IMR-90 (cell line): ENCODE measurements at regions not wholly inside any gene's neighbourhood (a gene's known extent, or its start where the extent isn't known, plus 50 kb on each side); places are given as distances from the start of the nearest gene placed in this dataset.
A peak's percentile ranks its signal among the peaks of the same experiment; 100 is the strongest.

Experiments
- ATAC-seq: fragments of 200-7000 bp; cut with Tn5 transposase; 2 replicates; pipeline ENCODE4 v1.9.1; 2020; ENCODE audit warnings: low read depth, mild to moderate bottlenecking, moderate library complexity
- BruUV-seq: library from RNA; stranded (reverse); fragments of 400-500 nt; replicated peaks from 2 replicates; lab custom pipeline; 2021; lab: Mats Ljungman, UMichigan
- CTCF ChIA-PET: fragments of 300-600 bp; formaldehyde crosslinking; extraction: SDS; loops from one replicate; lab custom pipeline; 2021; ENCODE audit warnings: antibody characterized with exemption; lab: Yijun Ruan, JAX
- POLR2A ChIA-PET: fragments of 300-600 bp; sonication (Branson Sonifier 250); formaldehyde crosslinking; loops from one replicate; lab custom pipeline; 2022; ENCODE audit warnings: antibody characterized with exemption; ENCODE audit not compliant: unreplicated experiment; lab: Charles Lee
- DNase-seq: peaks from one replicate; pipeline ENCODE4 v3.0.0; 2013
- H2AFZ ChIP-seq: replicated peaks from 2 replicates; pipeline ENCODE3; 2013; ENCODE audit warnings: low read length, mild to moderate bottlenecking; ENCODE audit not compliant: poor library complexity
- H2AK5ac ChIP-seq: 2 replicates; pipeline ENCODE4 v1.6.1; 2013; ENCODE audit warnings: low read depth, low read length, inconsistent platforms
- H2AK9ac ChIP-seq: replicated peaks from 2 replicates; pipeline ENCODE3; 2013; ENCODE audit warnings: mild to moderate bottlenecking, low read depth, low read length, moderate library complexity; ENCODE audit not compliant: poor library complexity
- H2BK120ac ChIP-seq: 2 replicates; pipeline ENCODE4 v1.6.1; 2013; ENCODE audit warnings: low read depth, low read length, inconsistent platforms
- H2BK15ac ChIP-seq: 3 replicates; pipeline ENCODE4 v1.6.1; 2013; ENCODE audit warnings: low read depth, low read length, inconsistent platforms
- H2BK20ac ChIP-seq: 2 replicates; pipeline ENCODE4 v1.6.1; 2013; ENCODE audit warnings: low read depth, mild to moderate bottlenecking, inconsistent platforms, low read length, moderate library complexity
- H2BK5ac ChIP-seq: 2 replicates; pipeline ENCODE4 v1.6.1; 2013; ENCODE audit warnings: mild to moderate bottlenecking, low read depth, low read length, inconsistent platforms; ENCODE audit not compliant: poor library complexity, severe bottlenecking
- H3K14ac ChIP-seq: replicated peaks from 2 replicates; pipeline ENCODE4 v1.6.1; 2013; ENCODE audit warnings: low read depth, low read length, inconsistent platforms
- H3K18ac ChIP-seq: 2 replicates; pipeline ENCODE4 v1.6.1; 2013; ENCODE audit warnings: low read depth, low read length, control low read depth
- H3K23ac ChIP-seq: 2 replicates; pipeline ENCODE4 v1.6.1; 2013; ENCODE audit warnings: low read depth, low read length, inconsistent platforms
- H3K27ac ChIP-seq: 2 replicates; pipeline ENCODE4 v1.5.1; 2013; ENCODE audit warnings: mild to moderate bottlenecking, control low read depth, low read length; ENCODE audit not compliant: insufficient read depth
- H3K27me3 ChIP-seq: 2 replicates; pipeline ENCODE4 v1.6.1; 2013; ENCODE audit warnings: low read length; ENCODE audit not compliant: control insufficient read depth, insufficient read depth
- H3K36me3 ChIP-seq: 2 replicates; pipeline ENCODE4 v1.6.1; 2013; ENCODE audit warnings: low read length, mixed read lengths; ENCODE audit not compliant: control insufficient read depth, insufficient read depth
- H3K4ac ChIP-seq: 2 replicates; pipeline ENCODE4 v1.6.1; 2013; ENCODE audit warnings: low read depth, low read length, inconsistent platforms
- H3K4me1 ChIP-seq: 2 replicates; pipeline ENCODE4 v1.6.1; 2013; ENCODE audit warnings: low read length, mixed read lengths; ENCODE audit not compliant: control insufficient read depth, insufficient read depth
- H3K4me2 ChIP-seq: 2 replicates; pipeline ENCODE4 v1.6.1; 2013; ENCODE audit warnings: low read depth, mild to moderate bottlenecking, control low read depth, low read length, moderate library complexity
- H3K4me3 ChIP-seq: 2 replicates; pipeline ENCODE4 v1.5.1; 2013; ENCODE audit warnings: low read depth, mild to moderate bottlenecking, control low read depth, low read length, moderate library complexity; ENCODE audit not compliant: insufficient read depth
- H3K56ac ChIP-seq: 2 replicates; pipeline ENCODE4 v1.6.1; 2013; ENCODE audit warnings: low read length, inconsistent platforms; ENCODE audit not compliant: insufficient read depth; ENCODE audit errors: extremely low read depth
- H3K79me1 ChIP-seq, 2 experiments: 2 replicates each; pipeline ENCODE4 v1.6.1; 2013; ENCODE audit warnings: low read length in 2 of 2, inconsistent platforms in 1 of 2, low read depth in 1 of 2
- H3K9ac ChIP-seq: 2 replicates; pipeline ENCODE4 v1.6.1; 2013; ENCODE audit warnings: low read depth, low read length, control low read depth
- H3K9me1 ChIP-seq: 2 replicates; pipeline ENCODE4 v1.6.1; 2013; ENCODE audit warnings: low read length, inconsistent platforms; ENCODE audit not compliant: insufficient read depth
- H3K9me3 ChIP-seq: 2 replicates; pipeline ENCODE4 v1.6.1; 2013; ENCODE audit warnings: low read length; ENCODE audit not compliant: control insufficient read depth, insufficient read depth
- H4K20me1 ChIP-seq: 2 replicates; pipeline ENCODE4 v1.6.1; 2013; ENCODE audit warnings: low read length, inconsistent platforms; ENCODE audit not compliant: insufficient read depth
- H4K5ac ChIP-seq: 2 replicates; pipeline ENCODE4 v1.6.1; 2013; ENCODE audit warnings: mild to moderate bottlenecking, low read depth, low read length, control low read depth
- H4K8ac ChIP-seq, 2 experiments: 2 replicates each; pipeline ENCODE4 v1.6.1; 2013; ENCODE audit warnings: low read depth in 2 of 2, low read length in 2 of 2, control low read depth in 1 of 2, inconsistent platforms in 1 of 2
- H4K91ac ChIP-seq: 2 replicates; pipeline ENCODE4 v1.6.1; 2013; ENCODE audit warnings: low read depth, low read length, inconsistent platforms; ENCODE audit not compliant: insufficient read depth
- BHLHE40 ChIP-seq: fragments of 150-350 bp; IDR thresholded peaks from 2 replicates; pipeline ENCODE4 v1.6.1; 2016; ENCODE audit warnings: mild to moderate bottlenecking, low read depth, low read length
- CEBPB ChIP-seq: IDR thresholded peaks from 2 replicates; pipeline ENCODE4 v1.6.1; 2012; ENCODE audit warnings: low read depth, low read length, improper control_type of control experiment
- FOS ChIP-seq: fragments of 150-350 bp; IDR thresholded peaks from 2 replicates; pipeline ENCODE4 v1.6.1; 2016; ENCODE audit warnings: low read depth, low read length
- MAFK ChIP-seq: IDR thresholded peaks from 2 replicates; pipeline ENCODE4 v1.6.1; 2012; ENCODE audit warnings: low read depth, low read length, improper control_type of control experiment
- NFE2L2 ChIP-seq: fragments of 150-350 bp; IDR thresholded peaks from 2 replicates; pipeline ENCODE4 v1.6.1; 2016; ENCODE audit warnings: low read depth, mild to moderate bottlenecking, low read length
- POLR2A ChIP-seq: IDR thresholded peaks from 2 replicates; pipeline ENCODE4 v1.6.1; 2012; ENCODE audit warnings: mild to moderate bottlenecking, low read depth, low read length
- RAD21 ChIP-seq: IDR thresholded peaks from 2 replicates; pipeline ENCODE4 v1.6.1; 2012; ENCODE audit warnings: low read length, improper control_type of control experiment
- WGBS, 2 experiments: methylation state at CpG; one replicate each; pipeline versions ENCODE4 v1.1.5 to v1.1.7; 2013; ENCODE audit warnings: missing lambda C conversion rate in 2 of 2; ENCODE audit not compliant: insufficient read length in 1 of 2; ENCODE audit errors: extremely low coverage in 2 of 2; 5-methylcytosine and 5-hydroxymethylcytosine counted together
- dilution Hi-C: fragments of 300-500 bp; cut with HindIII; formaldehyde crosslinking; loops from one replicate; pipeline ENCODE4 v1.14.3; 2018; ENCODE audit warnings: low sequenced_read_pairs; ENCODE audit not compliant: unreplicated experiment
- in situ Hi-C: fragments of 300-500 bp; cut with MboI; formaldehyde crosslinking; loops from 3 replicates; pipeline ENCODE4 v1.14.3; 2019; ENCODE audit warnings: low sequenced_read_pairs, inconsistent platforms, mixed read lengths
- intact Hi-C: fragments of 100-400 bp; cut with micrococcal nuclease; formaldehyde crosslinking; loops from 2 replicates; pipeline ENCODE4 v1.10.0; 2022

- intact Hi-C loops = no loop called here
- H3K56ac ChIP-seq = no peak overlapping the region
- H2AK5ac ChIP-seq = no peak overlapping the region
- H3K4me2 ChIP-seq = no peak overlapping the region
- TF ChIP-seq MAFK = peak; percentile 32; the same call in 1 of the 2 replicates
- TF ChIP-seq RAD21 = no peak
- no peak for TF ChIP-seq BHLHE40
- TF ChIP-seq CEBPB = peak; percentile 95
- TF ChIP-seq NFE2L2 = peak; percentile 59
- TF ChIP-seq FOS = peak; percentile 83
- no peak for TF ChIP-seq POLR2A
- H4K5ac ChIP-seq = no peak overlapping the region
- no peak overlapping the region for H2AK9ac ChIP-seq
- H3K4ac ChIP-seq = no peak overlapping the region
- H2BK20ac ChIP-seq = no peak overlapping the region
- H3K9me3 ChIP-seq = peaks cover 4% of the 10 kb centered on the region; the same call in 1 of the 2 replicates
- H3K4me1 ChIP-seq = peaks cover 6% of the 10 kb centered on the region
- no CpG with 5 or more reads among the region's 1 CpG for WGBS, 2 experiments
- no peaks in the 10 kb centered on the region for H3K36me3 ChIP-seq
- no peaks in the 10 kb centered on the region for H3K27me3 ChIP-seq
- H3K9me1 ChIP-seq = peaks cover 2% of the 10 kb centered on the region; the same call in 1 of the 2 replicates
- no peak overlapping the region for H3K18ac ChIP-seq
- peak; percentile 63 for DNase-seq
- no peak overlapping the region for H2BK120ac ChIP-seq
- ChIA-PET POLR2A (interaction anchor here (0.7 kb wide), 1 partner anchor 9 kb away, joined by 4 read pairs; no protein-coding TSS in a partner anchor), CTCF (interaction anchor here (1.5 kb wide), 1 partner anchor 92 kb away, joined by 3 read pairs; no protein-coding TSS in a partner anchor)
- no peak overlapping the region for H3K27ac ChIP-seq
- no peak overlapping the region for H4K91ac ChIP-seq
- in situ Hi-C loops = no loop called here
- H3K9ac ChIP-seq = no peak overlapping the region
- no peak overlapping the region for H4K8ac ChIP-seq
- BruUV-seq = no TSS peak
- ATAC-seq = no peak
- no peaks in the 10 kb centered on the region for H3K79me1 ChIP-seq
- no peak overlapping the region for H3K4me3 ChIP-seq
- dilution Hi-C loops = no loop called here
- H2BK5ac ChIP-seq = peak overlapping the region; percentile 11
- no peak overlapping the region for H2AFZ ChIP-seq
- H4K20me1 ChIP-seq = no peaks in the 10 kb centered on the region
- no peak overlapping the region for H2BK15ac ChIP-seq
- no peak overlapping the region for H3K23ac ChIP-seq
- no peak overlapping the region for H3K14ac ChIP-seq
These were observed 312.6 kb downstream of the DUSP10 start for GRCh38 chr1:221429264-221429663.
